Effector memory CD4-positive, alpha-beta T cell (primary cell): ENCODE measurements at regions not wholly inside any gene's neighbourhood (a gene's known extent, or its start where the extent isn't known, plus 50 kb on each side); places are given as distances from the start of the nearest gene placed in this dataset.

Source experiments
- DNase-seq, 3 donors: peaks; one replicate each; pipeline ENCODE4 v3.0.0-alpha.2; 2020
- H3K27ac ChIP-seq: 2 replicates; pipeline ENCODE4 v1.7.0; 2013; ENCODE audit warnings: mild to moderate bottlenecking, low read length, moderate library complexity; ENCODE audit not compliant: insufficient read depth, poor library complexity, severe bottlenecking
- H3K27me3 ChIP-seq: replicated peaks from 2 replicates; pipeline ENCODE4 v1.7.0; 2013; ENCODE audit warnings: mild to moderate bottlenecking, low read length; ENCODE audit not compliant: insufficient read depth, control insufficient read depth, poor library complexity, severe bottlenecking
- H3K36me3 ChIP-seq: 2 replicates; pipeline ENCODE4 v1.7.0; 2013; ENCODE audit warnings: mild to moderate bottlenecking, low read length, moderate library complexity; ENCODE audit not compliant: control insufficient read depth, insufficient read depth
- H3K4me1 ChIP-seq: 2 replicates; pipeline ENCODE4 v1.7.0; 2013; ENCODE audit warnings: low read length, mild to moderate bottlenecking; ENCODE audit not compliant: control insufficient read depth, insufficient read depth, poor library complexity, severe bottlenecking
- H3K4me3 ChIP-seq: 2 replicates; pipeline ENCODE4 v1.7.0; 2013; ENCODE audit warnings: low read length, low read depth, mild to moderate bottlenecking; ENCODE audit not compliant: insufficient read depth, poor library complexity, severe bottlenecking
- H3K9me3 ChIP-seq: 2 replicates; pipeline ENCODE4 v1.7.0; 2013; ENCODE audit warnings: mild to moderate bottlenecking, low read length, moderate library complexity; ENCODE audit not compliant: control insufficient read depth

GRCh38 chr2:81136296-81136695 lies 831.7 kb upstream of the LRRTM1 start:
- Histone ChIP-seq H3K9me3 (no peaks in the 10 kb centered on the region), H3K36me3 (no peaks in the 10 kb centered on the region), H3K4me3 (no peak overlapping the region), H3K27ac (no peak overlapping the region), H3K4me1 (no peaks in the 10 kb centered on the region), H3K27me3 (no peaks in the 10 kb centered on the region)
- no peak for DNase-seq

DNA sequence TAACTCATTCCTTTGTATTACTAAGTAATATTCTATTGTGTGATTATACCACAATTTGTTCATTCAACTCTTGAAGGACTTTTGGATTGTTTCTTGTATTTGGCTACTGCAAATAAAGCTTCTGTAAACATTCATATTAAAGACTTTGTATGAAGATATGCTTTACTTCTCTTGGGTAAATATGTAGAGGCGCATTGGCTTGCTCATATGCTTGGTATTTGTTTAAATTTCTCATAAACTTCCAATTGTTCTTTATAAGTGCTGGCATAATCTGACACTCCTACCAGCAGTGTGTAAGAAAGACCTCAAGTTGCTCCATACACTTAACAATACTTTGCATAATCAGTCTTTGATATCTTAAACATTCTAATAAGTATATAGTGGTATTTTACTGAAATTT lies 792.8 kb upstream of the LRRTM1 start:
- Histone ChIP-seq H3K36me3 (no peaks in the 10 kb centered on the region), H3K27me3 (no peaks in the 10 kb centered on the region), H3K4me1 (no peaks in the 10 kb centered on the region), H3K27ac (no peak overlapping the region), H3K9me3 (no peaks in the 10 kb centered on the region), H3K4me3 (no peak overlapping the region)
- no peak for DNase-seq

DNA sequence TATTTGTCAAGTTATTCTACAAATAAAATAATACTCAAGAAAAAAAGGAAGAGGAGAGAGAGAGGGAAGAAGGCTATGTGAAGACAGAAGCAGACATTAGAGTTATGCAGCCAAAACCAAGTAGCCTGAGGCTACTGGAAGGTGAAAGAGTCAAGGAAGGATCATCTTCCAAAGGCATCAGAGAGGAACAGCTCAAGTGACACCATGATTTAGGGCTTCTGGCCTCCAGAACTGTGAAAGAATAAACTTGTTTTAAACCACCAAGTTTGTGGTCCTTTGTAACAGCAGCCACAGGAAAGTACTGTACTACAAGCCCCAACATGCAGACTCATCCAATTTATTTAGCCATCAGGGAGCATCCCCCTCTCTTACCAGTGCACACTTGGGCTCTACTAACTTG lies 788.5 kb upstream of the LRRTM1 start:
- Histone ChIP-seq H3K9me3 (no peaks in the 10 kb centered on the region), H3K36me3 (no peaks in the 10 kb centered on the region), H3K4me1 (no peaks in the 10 kb centered on the region), H3K4me3 (no peak overlapping the region), H3K27ac (no peak overlapping the region), H3K27me3 (no peaks in the 10 kb centered on the region)
- no peak for DNase-seq

DNA sequence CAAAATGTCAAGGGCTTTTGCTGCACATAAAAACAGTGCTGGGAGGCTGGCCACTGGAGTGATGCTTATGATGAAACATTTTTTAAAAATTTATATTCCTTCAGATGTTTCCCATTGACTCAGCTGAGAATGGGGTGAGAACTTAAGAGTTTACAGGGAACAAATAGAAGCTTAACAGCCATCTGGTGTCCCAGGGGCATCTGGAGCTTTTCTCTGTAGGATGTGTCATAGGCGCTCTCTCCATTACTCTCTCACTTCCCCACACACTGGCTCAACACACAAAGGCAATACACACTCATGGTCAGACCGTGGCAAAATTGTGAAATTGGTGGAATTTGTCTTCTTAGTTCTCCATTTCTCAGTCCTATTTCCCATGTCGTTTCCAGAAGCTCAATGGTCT lies 783.1 kb upstream of the LRRTM1 start:
- Histone ChIP-seq H3K36me3 (no peaks in the 10 kb centered on the region), H3K4me1 (no peaks in the 10 kb centered on the region), H3K9me3 (no peaks in the 10 kb centered on the region), H3K4me3 (no peak overlapping the region), H3K27ac (no peak overlapping the region), H3K27me3 (no peaks in the 10 kb centered on the region)
- DNase-seq = no peak

GRCh38 chr2:81084101-81084500 lies 779.5 kb upstream of the LRRTM1 start:
- H3K4me1 ChIP-seq = no peaks in the 10 kb centered on the region
- no peak for DNase-seq
- no peaks in the 10 kb centered on the region for H3K27me3 ChIP-seq
- no peaks in the 10 kb centered on the region for H3K36me3 ChIP-seq
- no peak overlapping the region for H3K27ac ChIP-seq
- H3K4me3 ChIP-seq = no peak overlapping the region
- no peaks in the 10 kb centered on the region for H3K9me3 ChIP-seq

DNA sequence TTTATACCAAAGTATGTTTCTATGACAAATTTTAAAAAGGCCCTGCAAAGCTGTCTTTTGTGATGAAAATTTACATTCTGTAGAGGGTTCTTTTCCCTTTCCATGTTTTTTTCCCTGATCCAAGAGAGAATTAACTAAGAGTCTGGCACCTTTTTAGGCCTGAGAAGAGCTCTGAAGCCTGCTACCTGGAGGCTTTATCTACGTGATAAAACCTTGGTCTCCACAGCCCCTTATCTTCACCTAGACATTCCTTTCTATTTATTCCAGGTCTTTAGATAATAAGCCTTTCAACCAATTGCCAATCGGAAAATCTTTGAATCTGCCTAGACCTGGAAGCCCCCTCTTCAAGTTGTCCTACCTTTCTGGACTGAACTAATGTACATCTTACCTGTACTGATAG lies 774.1 kb upstream of the LRRTM1 start:
- H3K9me3 ChIP-seq = no peaks in the 10 kb centered on the region
- DNase-seq = no peak
- no peak overlapping the region for H3K4me3 ChIP-seq
- no peaks in the 10 kb centered on the region for H3K36me3 ChIP-seq
- no peaks in the 10 kb centered on the region for H3K4me1 ChIP-seq
- H3K27ac ChIP-seq = no peak overlapping the region
- no peaks in the 10 kb centered on the region for H3K27me3 ChIP-seq

- H3K27me3 ChIP-seq = no peaks in the 10 kb centered on the region
- no peak overlapping the region for H3K4me3 ChIP-seq
- no peak overlapping the region for H3K27ac ChIP-seq
- no peaks in the 10 kb centered on the region for H3K9me3 ChIP-seq
- H3K4me1 ChIP-seq = no peaks in the 10 kb centered on the region
- no peak for DNase-seq
- H3K36me3 ChIP-seq = no peaks in the 10 kb centered on the region
Measured at GRCh38 chr2:81078102-81078501, 773.5 kb upstream of the LRRTM1 start.

- H3K36me3 ChIP-seq = no peaks in the 10 kb centered on the region
- H3K27me3 ChIP-seq = no peaks in the 10 kb centered on the region
- no peaks in the 10 kb centered on the region for H3K4me1 ChIP-seq
- H3K27ac ChIP-seq = no peak overlapping the region
- DNase-seq = no peak
- no peak overlapping the region for H3K4me3 ChIP-seq
- no peaks in the 10 kb centered on the region for H3K9me3 ChIP-seq
Measured at GRCh38 chr2:81077396-81077795, 772.8 kb upstream of the LRRTM1 start.

DNA sequence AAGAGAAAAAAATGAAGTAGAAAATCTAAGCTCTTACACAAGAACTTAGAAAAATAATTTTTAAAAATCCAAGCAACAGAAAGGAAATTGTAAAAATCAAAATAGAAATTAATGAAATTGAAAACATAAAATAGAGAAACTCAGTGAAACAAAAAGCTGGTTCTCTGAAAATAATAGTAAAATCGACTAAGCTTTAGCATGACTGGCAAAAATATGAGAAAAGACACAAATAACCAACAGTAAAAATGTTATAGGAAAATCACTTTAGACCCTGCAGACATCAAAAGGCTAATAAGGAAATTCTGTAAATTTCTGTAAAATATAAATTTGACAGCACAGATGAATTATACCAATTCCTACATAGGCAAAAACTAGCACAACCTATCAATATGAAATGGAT lies 768.9 kb upstream of the LRRTM1 start:
- no peaks in the 10 kb centered on the region for H3K9me3 ChIP-seq
- no peaks in the 10 kb centered on the region for H3K4me1 ChIP-seq
- no peak overlapping the region for H3K27ac ChIP-seq
- no peaks in the 10 kb centered on the region for H3K27me3 ChIP-seq
- DNase-seq = no peak
- no peaks in the 10 kb centered on the region for H3K36me3 ChIP-seq
- H3K4me3 ChIP-seq = no peak overlapping the region

DNA sequence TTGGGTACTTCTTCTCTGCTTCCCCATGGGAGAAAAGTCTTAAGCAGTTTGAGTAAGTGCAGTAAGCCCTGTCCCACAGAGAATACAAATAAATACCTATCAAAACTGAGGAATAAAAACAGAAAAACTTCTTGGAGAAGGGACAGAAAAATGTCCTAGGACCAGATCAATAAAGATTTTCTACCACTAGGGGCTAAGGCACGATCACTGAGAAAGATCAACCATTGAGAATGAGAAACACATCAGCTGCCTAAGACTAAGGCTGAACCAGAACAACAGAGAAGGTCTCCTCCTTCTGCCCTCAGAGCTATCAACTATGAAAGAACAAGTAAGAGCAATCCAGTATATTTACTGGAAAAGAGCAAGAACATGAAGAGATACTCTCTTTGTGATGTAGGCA lies 763.6 kb upstream of the LRRTM1 start:
- DNase-seq = no peak
- no peaks in the 10 kb centered on the region for H3K4me1 ChIP-seq
- no peak overlapping the region for H3K27ac ChIP-seq
- H3K4me3 ChIP-seq = no peak overlapping the region
- no peaks in the 10 kb centered on the region for H3K27me3 ChIP-seq
- H3K36me3 ChIP-seq = no peaks in the 10 kb centered on the region
- H3K9me3 ChIP-seq = no peaks in the 10 kb centered on the region

- no peaks in the 10 kb centered on the region for H3K4me1 ChIP-seq
- H3K4me3 ChIP-seq = no peak overlapping the region
- DNase-seq = no peak
- no peaks in the 10 kb centered on the region for H3K9me3 ChIP-seq
- no peak overlapping the region for H3K27ac ChIP-seq
- H3K36me3 ChIP-seq = no peaks in the 10 kb centered on the region
- H3K27me3 ChIP-seq = no peaks in the 10 kb centered on the region
Measured at GRCh38 chr2:81061016-81061415, 756.5 kb upstream of the LRRTM1 start.
